NOMO-1 (cell line): ENCODE measurements at regions not wholly inside any gene's neighbourhood (a gene's known extent, or its start where the extent isn't known, plus 50 kb on each side); places are given as distances from the start of the nearest gene placed in this dataset.

Source experiments
- DNase-seq, 2 experiments: peaks; one replicate each; lab custom pipeline; 2025; ENCODE audit not compliant: unreplicated experiment in 2 of 2; lab: John Stamatoyannopoulos, UW

DNA sequence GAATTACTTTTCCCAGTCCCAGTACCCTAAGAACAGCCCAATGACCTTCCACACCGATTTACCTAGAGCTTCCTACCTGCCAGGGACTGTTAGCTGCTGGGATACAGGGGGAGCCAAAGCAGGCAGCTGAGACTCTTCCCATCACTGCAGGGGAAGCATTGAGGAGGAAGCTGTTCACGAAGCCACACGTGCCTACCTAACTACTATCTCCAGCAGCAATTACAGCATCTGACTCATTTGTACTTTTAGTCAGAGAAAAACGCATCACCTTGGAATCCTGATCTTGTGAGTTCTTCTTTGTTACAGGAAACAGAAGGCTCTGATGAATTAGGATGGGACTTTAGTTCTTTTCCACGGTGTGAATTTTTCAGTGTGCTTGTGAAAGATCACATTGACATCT is 113.7 kb upstream of the DHX40 start:
- DNase-seq, result no peak

DNA sequence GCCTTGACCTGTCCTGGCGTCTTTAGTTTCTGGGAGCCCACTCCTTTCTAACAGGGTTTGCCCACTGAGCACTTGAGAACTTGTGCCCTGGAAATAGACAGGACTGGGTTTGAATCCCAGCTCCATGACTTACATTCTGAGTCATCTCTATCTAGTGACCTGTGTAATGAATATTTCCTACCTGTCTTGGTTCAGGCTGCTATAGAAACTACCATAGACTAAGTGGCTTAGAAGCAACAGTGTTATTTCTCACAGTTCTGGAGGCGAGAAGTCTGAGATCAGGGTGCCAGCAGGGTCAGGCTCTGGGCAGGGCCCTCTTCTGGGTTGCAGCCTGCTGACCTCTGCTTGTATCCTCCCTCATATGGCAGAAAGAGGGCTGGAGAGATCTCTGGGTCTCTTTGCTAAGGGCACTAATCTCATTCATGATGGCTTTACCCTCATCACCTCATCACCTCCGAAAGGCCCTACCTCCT is 110.7 kb upstream of the DHX40 start:
- no peak for DNase-seq

- peak; percentile 75 to 89 for DNase-seq
Observed at GRCh38 chr17:59456428-59456827, 109.0 kb upstream of the DHX40 start.

DNA sequence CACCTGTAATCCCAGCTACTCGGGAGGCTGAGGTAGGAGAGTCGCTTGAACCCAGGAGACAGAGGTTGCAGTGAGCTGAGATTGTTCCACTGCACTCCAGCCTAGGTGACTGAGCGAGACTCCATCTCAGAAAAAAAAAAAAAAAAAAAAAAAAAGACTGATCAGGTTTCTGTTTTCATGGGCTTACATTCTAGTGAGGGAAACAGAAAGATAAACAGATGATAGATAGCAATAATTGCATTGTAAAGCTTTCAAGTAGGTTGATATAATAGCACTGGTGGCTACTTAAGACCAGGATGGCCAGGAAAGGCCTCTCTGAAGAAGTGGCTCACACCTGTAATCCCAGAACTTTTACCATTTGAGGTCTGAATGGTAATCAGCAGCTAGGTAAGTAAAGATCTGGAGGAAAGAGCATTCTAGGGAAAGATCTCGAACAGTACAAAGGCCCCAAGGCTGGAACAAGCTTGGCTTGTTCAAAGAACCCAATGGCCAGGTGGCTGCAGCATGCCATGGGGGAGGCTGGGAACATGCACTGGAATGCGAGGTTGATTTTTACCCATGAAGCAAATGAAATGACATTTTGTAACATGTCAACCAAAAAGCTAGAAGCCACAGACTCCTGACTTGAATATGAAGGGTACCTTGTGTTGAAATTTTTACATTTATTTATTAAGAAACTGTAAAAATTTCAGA is 108.3 kb upstream of the DHX40 start:
- DNase-seq, result no peak

DNA sequence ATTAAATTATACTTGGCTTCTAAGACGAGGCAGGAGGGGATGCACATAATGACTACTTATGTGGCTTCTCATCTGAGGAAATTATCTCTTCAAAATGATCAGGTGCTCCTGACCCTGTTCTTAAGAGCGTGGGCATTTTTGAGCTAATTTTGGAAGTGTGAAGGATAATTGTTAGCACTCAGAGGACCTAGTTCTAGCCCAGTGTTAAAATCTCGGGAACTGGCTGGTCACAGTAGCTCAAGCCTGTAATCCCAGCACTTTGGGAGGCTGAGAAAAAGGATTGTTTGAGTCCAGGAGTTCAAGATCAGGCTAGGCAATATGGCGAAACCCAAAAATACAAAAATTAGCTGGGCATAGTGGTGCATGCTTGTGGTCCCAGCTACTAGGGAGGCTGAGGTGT is 103.0 kb upstream of the DHX40 start:
- DNase-seq, result no peak

DNA sequence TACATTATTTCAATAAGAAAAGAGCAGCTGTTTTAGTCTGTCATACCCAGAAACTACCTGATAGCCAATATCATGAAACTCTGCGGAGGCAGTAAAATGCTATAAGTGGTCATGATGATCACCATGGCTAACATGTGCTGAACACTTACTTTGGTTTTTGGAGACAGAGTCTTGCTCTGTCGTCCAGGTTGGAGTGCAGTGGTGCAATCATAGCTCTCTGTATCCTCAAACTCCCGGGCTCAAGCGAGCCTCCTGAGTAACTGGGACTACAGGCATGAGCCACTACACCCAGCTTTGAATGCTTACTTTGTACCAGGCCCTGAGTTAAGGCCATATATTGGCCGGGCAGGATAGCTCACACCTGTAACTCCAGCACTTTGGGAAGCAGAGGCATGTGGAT is 101.2 kb upstream of the DHX40 start:
- DNase-seq, result no peak

- no peak for DNase-seq
Observed at GRCh38 chr17:59465949-59466307, 99.5 kb upstream of the DHX40 start.

- DNase-seq, result no peak
Observed at GRCh38 chr17:59466946-59467801, 98.2 kb upstream of the DHX40 start.

- DNase-seq, result no peak
Observed at GRCh38 chr17:59469786-59470485, 95.5 kb upstream of the DHX40 start.

DNA sequence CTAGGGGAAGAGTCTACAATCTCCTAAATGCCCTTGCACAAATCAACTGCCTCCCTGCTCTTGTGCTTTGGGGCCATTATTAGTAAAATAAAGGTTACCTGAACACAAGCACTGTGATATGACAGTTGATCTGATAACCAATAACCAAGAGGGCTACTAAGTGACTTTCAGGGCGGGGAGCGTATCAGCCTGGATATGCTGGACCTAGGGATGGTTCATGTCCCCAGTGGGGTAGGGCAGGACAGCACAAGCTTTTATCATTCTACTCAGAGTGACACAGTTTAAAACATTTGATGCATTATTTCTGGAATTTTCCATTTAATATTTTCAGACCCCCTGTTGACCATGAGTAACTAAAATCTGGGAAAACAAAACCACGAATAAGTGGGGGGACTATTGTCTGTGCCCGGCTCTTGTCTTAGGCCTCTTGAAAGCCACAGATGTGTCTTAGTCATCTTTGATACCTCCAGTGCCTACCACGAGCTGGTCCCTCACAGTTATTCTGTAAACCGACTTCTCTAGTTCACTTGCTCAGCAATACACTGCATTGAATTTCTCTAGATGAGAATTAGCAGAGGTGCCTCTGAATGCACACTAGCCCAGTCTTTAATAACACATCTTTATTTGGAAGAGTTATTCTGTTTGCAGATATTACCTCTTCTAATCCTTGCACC is 94.6 kb upstream of the DHX40 start:
- DNase-seq, result no peak

DNA sequence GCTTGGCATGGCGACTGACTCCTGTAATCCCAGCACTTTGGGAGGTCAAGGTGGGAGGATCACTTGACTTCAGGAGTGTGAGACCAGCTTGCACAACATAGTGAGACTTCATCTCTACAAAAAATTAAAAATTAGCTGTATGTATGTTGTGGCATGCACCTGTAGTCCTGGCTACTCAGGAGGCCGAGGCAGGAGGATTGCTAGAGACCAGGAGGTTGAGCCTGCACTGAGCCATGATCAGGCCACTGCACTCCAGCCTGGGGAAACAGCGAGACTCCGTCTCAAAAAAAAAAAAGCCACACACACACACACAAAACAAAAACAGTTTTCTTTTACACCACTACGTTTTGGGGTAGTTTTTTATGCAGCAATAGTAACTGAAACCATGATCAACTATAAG is 89.0 kb upstream of the DHX40 start:
- DNase-seq, result no peak

DNA sequence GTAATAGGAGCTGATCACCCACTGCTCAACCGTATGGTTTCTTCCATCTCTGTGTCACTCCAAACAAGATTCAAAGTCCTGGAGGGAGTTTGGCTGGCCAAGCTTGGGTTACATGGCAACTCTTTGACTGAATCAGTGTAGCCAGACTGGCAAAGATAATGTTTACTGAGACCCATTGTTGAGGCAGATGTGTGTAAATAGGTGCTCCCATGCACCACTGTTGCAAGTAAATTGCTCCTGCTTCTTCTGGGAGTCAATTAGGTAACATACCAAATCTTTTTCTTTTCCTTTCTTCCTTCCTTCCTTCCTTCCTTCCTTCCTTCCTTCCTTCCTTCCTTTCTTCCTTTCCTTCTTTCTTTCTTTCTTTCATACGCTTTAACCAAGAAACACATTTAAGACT is 86.3 kb upstream of the DHX40 start:
- no peak for DNase-seq

DNA sequence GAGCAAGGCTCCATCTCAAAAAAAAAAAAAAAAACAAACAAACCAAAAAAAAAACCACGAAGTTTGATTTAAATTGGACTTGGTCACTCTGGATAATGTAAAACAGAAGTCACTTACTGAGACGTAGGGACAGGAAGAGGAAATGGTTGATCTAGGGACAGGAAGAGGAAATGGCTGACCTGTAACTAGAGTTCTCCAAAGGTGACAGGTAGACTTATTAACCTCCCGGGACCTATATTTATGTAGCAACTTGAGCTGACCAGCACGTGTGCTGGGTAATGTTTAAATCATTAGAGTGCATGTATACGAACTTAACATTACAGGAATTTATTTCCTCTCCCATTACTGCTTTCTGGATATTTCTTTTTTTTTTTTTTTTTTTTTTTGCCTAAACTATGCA is 81.5 kb upstream of the DHX40 start:
- peak in 1 of 2 experiments; percentile 26 for DNase-seq

DNA sequence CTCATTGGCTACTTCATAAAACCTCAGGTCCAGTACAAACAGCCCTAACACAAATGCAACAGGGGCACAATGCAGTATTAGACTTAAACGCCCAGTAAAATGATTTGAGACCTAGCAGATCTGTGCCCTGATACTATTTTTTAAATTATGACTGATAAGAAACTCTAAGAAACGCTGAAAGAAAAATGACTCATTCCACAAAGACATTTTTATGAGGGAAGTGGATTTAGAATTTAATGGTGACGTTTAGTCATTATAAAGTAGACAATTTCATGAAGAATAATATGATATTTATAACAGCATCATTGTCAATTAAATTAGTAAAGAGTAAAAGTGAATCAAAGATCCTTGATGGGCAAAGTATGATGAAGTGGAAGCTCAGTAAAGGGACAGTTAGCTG is 80.4 kb upstream of the DHX40 start:
- no peak for DNase-seq

- DNase-seq, result no peak
Observed at GRCh38 chr17:59485946-59486345, 79.5 kb upstream of the DHX40 start.

GRCh38 chr17:59487161-59487873 is 78.1 kb upstream of the DHX40 start:
- no peak for DNase-seq

- DNase-seq, result no peak
Observed at GRCh38 chr17:59488805-59489204, 76.6 kb upstream of the DHX40 start.

- DNase-seq, result no peak
Observed at GRCh38 chr17:59490216-59490615, 75.2 kb upstream of the DHX40 start.

GRCh38 chr17:59491353-59492090 is 73.9 kb upstream of the DHX40 start:
- no peak for DNase-seq

DNA sequence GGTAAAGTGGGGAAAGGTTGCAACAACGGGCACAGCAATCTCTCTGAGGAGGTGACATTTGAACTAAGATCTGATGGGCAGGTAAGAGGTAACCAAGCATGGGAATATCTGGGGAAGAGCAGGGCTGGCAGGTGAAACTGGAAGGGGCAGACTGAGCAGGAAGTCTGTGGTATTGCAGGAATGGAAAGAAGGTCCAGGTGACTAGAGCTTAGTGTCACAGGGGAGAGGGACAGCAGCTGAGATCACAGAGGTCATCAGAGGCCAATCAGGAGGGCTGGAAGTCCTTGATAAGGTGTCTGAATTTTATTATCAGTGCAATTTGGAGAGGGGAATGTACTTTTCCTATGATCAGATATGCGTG is 73.3 kb upstream of the DHX40 start:
- DNase-seq, result no peak
